Esophagus (tissue), 2 donors: ENCODE measurements at regions not wholly inside any gene's neighbourhood (a gene's known extent, or its start where the extent isn't known, plus 50 kb on each side); places are given as distances from the start of the nearest gene placed in this dataset.
A peak's percentile ranks its signal among the peaks of the same experiment; 100 is the strongest.

Experiments
- H3K27ac ChIP-seq, 2 donors: one replicate each; pipeline ENCODE4 v1.5.1; 2013; ENCODE audit warnings: low read depth in 2 of 2, mild to moderate bottlenecking in 2 of 2, inconsistent platforms in 1 of 2, low read length in 1 of 2, moderate library complexity in 1 of 2
- H3K27me3 ChIP-seq, 2 donors: one replicate each; pipeline ENCODE4 v1.6.1; 2013; ENCODE audit warnings: low read length in 2 of 2, control low read depth in 1 of 2, mild to moderate bottlenecking in 1 of 2; ENCODE audit not compliant: insufficient read depth in 2 of 2, control insufficient read depth in 1 of 2
- H3K36me3 ChIP-seq, 2 donors: one replicate each; pipeline ENCODE4 v1.6.1; 2013; ENCODE audit warnings: low read length in 1 of 2; ENCODE audit not compliant: control insufficient read depth in 2 of 2, insufficient read depth in 2 of 2
- H3K4me1 ChIP-seq, 2 donors: one replicate each; pipeline ENCODE4 v1.6.1; 2013; ENCODE audit warnings: low read length in 1 of 2; ENCODE audit not compliant: control insufficient read depth in 2 of 2, insufficient read depth in 2 of 2
- H3K4me3 ChIP-seq, 2 donors: one replicate each; pipeline ENCODE4 v1.5.1; 2013; ENCODE audit warnings: low read length in 2 of 2, mild to moderate bottlenecking in 2 of 2, low read depth in 1 of 2, moderate library complexity in 1 of 2
- H3K9me3 ChIP-seq, 2 donors: one replicate each; pipeline ENCODE4 v1.6.1; 2013; ENCODE audit warnings: mild to moderate bottlenecking in 2 of 2, low read depth in 1 of 2, low read length in 1 of 2, moderate library complexity in 1 of 2; ENCODE audit not compliant: control insufficient read depth in 2 of 2, insufficient read depth in 1 of 2
- WGBS, 2 donors: extraction: QIAGEN DNeasy Blood & Tissue Kit; methylation state at CpG; one replicate each; pipeline ENCODE4 v1.1.7; 2013; 5-methylcytosine and 5-hydroxymethylcytosine counted together
- donor health status: healthy with polysubstance abuse.
- donor health status: Bipolar disorder and iron deficiency.

- Histone ChIP-seq H3K4me1 (no peaks in the 10 kb centered on the region), H3K27ac (no peak overlapping the region), H3K9me3 (no peaks in the 10 kb centered on the region), H3K4me3 (no peak overlapping the region), H3K36me3 (no peaks in the 10 kb centered on the region), H3K27me3 (no peaks in the 10 kb centered on the region)
- 78 to 81% methylated on average over 2 of the region's 2 CpGs for WGBS, 2 donors
Observed at GRCh38 chr6:47109281-47109680, 67.1 kb upstream of the ADGRF1 start.

GRCh38 chr6:47106721-47107197, 64.6 kb upstream of the ADGRF1 start:
- Histone ChIP-seq H3K4me3 (no peak overlapping the region), H3K4me1 (no peaks in the 10 kb centered on the region), H3K27ac (no peak overlapping the region), H3K36me3 (no peaks in the 10 kb centered on the region), H3K9me3 (no peaks in the 10 kb centered on the region), H3K27me3 (no peaks in the 10 kb centered on the region)
- WGBS, 2 donors = 64 to 82% methylated on average over 3 of the region's 3 CpGs

- no peaks in the 10 kb centered on the region for H3K36me3 ChIP-seq
- 38 to 72% methylated on average over 3 of the region's 3 CpGs for WGBS, 2 donors
- H3K4me1 ChIP-seq = no peaks in the 10 kb centered on the region
- no peak overlapping the region for H3K27ac ChIP-seq
- H3K9me3 ChIP-seq = no peaks in the 10 kb centered on the region
- no peaks in the 10 kb centered on the region for H3K27me3 ChIP-seq
- H3K4me3 ChIP-seq = no peak overlapping the region
Observed at GRCh38 chr6:47106216-47106615, 64.1 kb upstream of the ADGRF1 start.

- H3K4me1 ChIP-seq = no peaks in the 10 kb centered on the region
- H3K27ac ChIP-seq = no peak overlapping the region
- no peaks in the 10 kb centered on the region for H3K27me3 ChIP-seq
- no peaks in the 10 kb centered on the region for H3K9me3 ChIP-seq
- H3K36me3 ChIP-seq = no peaks in the 10 kb centered on the region
- 86 to 87% methylated on average over 10 of the region's 10 CpGs for whole genome bisulfite sequencing, 2 donors
- no peak overlapping the region for H3K4me3 ChIP-seq
Observed at GRCh38 chr6:47105469-47106178, 63.5 kb upstream of the ADGRF1 start.

- WGBS, 2 donors = 41 to 45% methylated on average over 6 of the region's 6 CpGs
- no peaks in the 10 kb centered on the region for H3K4me1 ChIP-seq
- no peaks in the 10 kb centered on the region for H3K27me3 ChIP-seq
- H3K27ac ChIP-seq = no peak overlapping the region
- H3K9me3 ChIP-seq = no peaks in the 10 kb centered on the region
- H3K36me3 ChIP-seq = no peaks in the 10 kb centered on the region
- no peak overlapping the region for H3K4me3 ChIP-seq
Observed at GRCh38 chr6:47103931-47104330, 61.8 kb upstream of the ADGRF1 start.

GRCh38 chr6:47102331-47102730, 60.2 kb upstream of the ADGRF1 start:
- 88 to 90% methylated on average over 5 of the region's 5 CpGs for WGBS, 2 donors
- no peaks in the 10 kb centered on the region for H3K9me3 ChIP-seq
- H3K4me1 ChIP-seq = no peaks in the 10 kb centered on the region
- H3K4me3 ChIP-seq = no peak overlapping the region
- H3K27me3 ChIP-seq = no peaks in the 10 kb centered on the region
- H3K27ac ChIP-seq = no peak overlapping the region
- H3K36me3 ChIP-seq = no peaks in the 10 kb centered on the region

- H3K27me3 ChIP-seq = no peaks in the 10 kb centered on the region
- WGBS, 2 donors = 30 to 46% methylated on average over 6 of the region's 6 CpGs
- no peaks in the 10 kb centered on the region for H3K9me3 ChIP-seq
- H3K36me3 ChIP-seq = no peaks in the 10 kb centered on the region
- H3K4me3 ChIP-seq = no peak overlapping the region
- H3K4me1 ChIP-seq = peaks cover 0 to 2% of the 10 kb centered on the region in 2 donors
- H3K27ac ChIP-seq = peak overlapping the region; percentile 26 to 35
Observed at GRCh38 chr6:47098570-47098993, 56.5 kb upstream of the ADGRF1 start.

- Histone ChIP-seq H3K4me3 (no peak overlapping the region), H3K9me3 (no peaks in the 10 kb centered on the region), H3K27me3 (no peaks in the 10 kb centered on the region), H3K27ac (no peak overlapping the region), H3K4me1 (peaks cover 0 to 2% of the 10 kb centered on the region in 2 donors), H3K36me3 (no peaks in the 10 kb centered on the region)
- 37 to 38% methylated on average over 8 of the region's 8 CpGs for WGBS, 2 donors
Observed at GRCh38 chr6:47097092-47097945, 55.2 kb upstream of the ADGRF1 start.

- H3K27ac ChIP-seq = no peak overlapping the region
- no peaks in the 10 kb centered on the region for H3K36me3 ChIP-seq
- H3K4me3 ChIP-seq = no peak overlapping the region
- H3K9me3 ChIP-seq = no peaks in the 10 kb centered on the region
- H3K4me1 ChIP-seq = peaks cover 0 to 2% of the 10 kb centered on the region in 2 donors
- 79% methylated on average over 9 of the region's 9 CpGs for WGBS, 2 donors
- H3K27me3 ChIP-seq = no peaks in the 10 kb centered on the region
Observed at GRCh38 chr6:47096211-47096895, 54.2 kb upstream of the ADGRF1 start.
